ENCODE measurements at regions not wholly inside any gene's neighbourhood (a gene's known extent, or its start where the extent isn't known, plus 50 kb on each side); places are given as distances from the start of the nearest gene placed in this dataset.

GRCh38 chr1:235017191-235017590 lies 111.4 kb downstream of the TOMM20 start:
- ChIA-PET CTCF (no interaction called here), POLR2A (ENCODE audit: low non-redundant PET) (no interaction called here)
- Histone ChIP-seq H3K27me3 (replicated peaks; ENCODE audit: insufficient read depth, low read depth, low read length, poor library complexity) (no peaks in the 10 kb centered on the region), H3K9me3 (ENCODE audit: low read depth, low read length, poor library complexity, severe bottlenecking) (no peaks in the 10 kb centered on the region), H3K27ac (ENCODE audit: low read depth, low read length, poor library complexity, severe bottlenecking) (no peak overlapping the region), H3K36me3 (ENCODE audit: insufficient read depth, low read length, poor library complexity, severe bottlenecking) (no peaks in the 10 kb centered on the region), H3K4me3 (ENCODE audit: low read depth, low read length, poor library complexity, severe bottlenecking) (no peak overlapping the region), H3K4me1 (ENCODE audit: insufficient read depth, low read length, poor library complexity, severe bottlenecking) (no peaks in the 10 kb centered on the region)
- intact Hi-C loops (cut with micrococcal nuclease; ENCODE audit: unreplicated experiment), result no loop called here
- BruUV-seq (replicated peaks), result no TSS peak
- TF ChIP-seq CTCF (conservative IDR thresholded peaks at IDR 0.05; ENCODE audit: low read depth, low read length), result no peak
- TF ChIP-seq EZH2 (IDR thresholded peaks at IDR 0.05; ENCODE audit: borderline replicate concordance, low read depth, low read length, poor library complexity, severe bottlenecking), result no peak
- no peak for DNase-seq (ENCODE audit: low spot score)

- intact Hi-C loops (cut with micrococcal nuclease; ENCODE audit: unreplicated experiment), result no loop called here
- Histone ChIP-seq H3K27ac (ENCODE audit: low read depth, low read length, poor library complexity, severe bottlenecking) (no peak overlapping the region), H3K4me3 (ENCODE audit: low read depth, low read length, poor library complexity, severe bottlenecking) (no peak overlapping the region), H3K27me3 (replicated peaks; ENCODE audit: insufficient read depth, low read depth, low read length, poor library complexity) (no peaks in the 10 kb centered on the region), H3K9me3 (ENCODE audit: low read depth, low read length, poor library complexity, severe bottlenecking) (no peaks in the 10 kb centered on the region), H3K4me1 (ENCODE audit: insufficient read depth, low read length, poor library complexity, severe bottlenecking) (no peaks in the 10 kb centered on the region), H3K36me3 (ENCODE audit: insufficient read depth, low read length, poor library complexity, severe bottlenecking) (no peaks in the 10 kb centered on the region)
- TF ChIP-seq EZH2 (IDR thresholded peaks at IDR 0.05; ENCODE audit: borderline replicate concordance, low read depth, low read length, poor library complexity, severe bottlenecking), result no peak
- no peak for TF ChIP-seq CTCF (conservative IDR thresholded peaks at IDR 0.05; ENCODE audit: low read depth, low read length)
- BruUV-seq (replicated peaks), result no TSS peak
- CTCF ChIA-PET, result no interaction called here
- POLR2A ChIA-PET (ENCODE audit: low non-redundant PET), result no interaction called here
- DNase-seq (ENCODE audit: low spot score), result no peak
Observed at GRCh38 chr1:235015291-235015985, 113.2 kb downstream of the TOMM20 start.

- intact Hi-C loops (cut with micrococcal nuclease; ENCODE audit: unreplicated experiment), result no loop called here
- BruUV-seq (replicated peaks), result no TSS peak
- CTCF ChIA-PET, result no interaction called here
Observed at GRCh38 chr1:235014756-235015155, 113.9 kb downstream of the TOMM20 start.

More at GRCh38 chr1:235014756-235015155, 113.9 kb downstream of the TOMM20 start:
- POLR2A ChIA-PET (ENCODE audit: low non-redundant PET), result no interaction called here
- no peak for TF ChIP-seq CTCF (conservative IDR thresholded peaks at IDR 0.05; ENCODE audit: low read depth, low read length)
- TF ChIP-seq EZH2 (IDR thresholded peaks at IDR 0.05; ENCODE audit: borderline replicate concordance, low read depth, low read length, poor library complexity, severe bottlenecking), result no peak
- no peaks in the 10 kb centered on the region for H3K9me3 ChIP-seq (ENCODE audit: low read depth, low read length, poor library complexity, severe bottlenecking)
- H3K27ac ChIP-seq (ENCODE audit: low read depth, low read length, poor library complexity, severe bottlenecking), result no peak overlapping the region
- no peak overlapping the region for H3K4me3 ChIP-seq (ENCODE audit: low read depth, low read length, poor library complexity, severe bottlenecking)
- no peaks in the 10 kb centered on the region for H3K4me1 ChIP-seq (ENCODE audit: insufficient read depth, low read length, poor library complexity, severe bottlenecking)
- no peak for DNase-seq (ENCODE audit: low spot score)
- no peaks in the 10 kb centered on the region for H3K36me3 ChIP-seq (ENCODE audit: insufficient read depth, low read length, poor library complexity, severe bottlenecking)
- no peaks in the 10 kb centered on the region for H3K27me3 ChIP-seq (replicated peaks; ENCODE audit: insufficient read depth, low read depth, low read length, poor library complexity)
